GM21367 (cell line): ENCODE measurements at regions not wholly inside any gene's neighbourhood (a gene's known extent, or its start where the extent isn't known, plus 50 kb on each side); places are given as distances from the start of the nearest gene placed in this dataset.

Experiments used
- ATAC-seq: cut with Tn5 transposase; IDR thresholded peaks from one replicate; pipeline ENCODE4 v1.9.1; 2021; ENCODE audit not compliant: unreplicated experiment

DNA sequence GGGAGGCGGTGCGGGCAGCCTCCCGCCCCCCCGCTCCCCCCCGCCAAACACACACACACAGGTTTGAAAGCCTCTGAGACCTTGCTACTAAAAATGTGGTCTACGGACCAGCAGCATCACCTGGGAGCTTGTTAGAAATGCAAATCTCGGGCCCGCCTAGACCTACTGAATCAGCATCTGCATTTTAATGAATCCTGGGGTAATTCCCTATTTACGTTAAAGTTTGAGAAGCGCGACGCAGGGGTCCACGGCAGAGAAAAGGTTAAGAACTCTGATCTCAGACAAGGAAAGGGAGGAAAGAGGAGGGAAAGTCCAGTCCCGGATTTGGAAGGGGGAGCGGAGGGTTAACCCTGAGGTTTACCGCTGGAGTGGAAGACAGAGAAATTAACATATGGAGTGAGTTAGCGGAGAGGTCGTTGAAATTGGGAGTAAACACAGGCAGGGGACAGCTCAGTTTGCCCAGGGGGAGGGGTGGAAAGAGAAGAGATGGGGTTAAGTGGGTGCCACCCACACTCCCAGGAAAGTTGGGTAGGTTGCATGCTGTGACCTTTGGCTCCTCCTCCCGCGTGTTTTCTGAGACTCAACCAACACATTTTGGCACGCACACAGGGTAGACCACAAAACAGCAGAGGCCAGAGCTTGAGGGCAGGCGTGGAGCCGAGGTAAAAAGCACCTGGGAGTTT, 483.6 kb downstream of the BCOR start:
- peak; percentile 77 for ATAC-seq

DNA sequence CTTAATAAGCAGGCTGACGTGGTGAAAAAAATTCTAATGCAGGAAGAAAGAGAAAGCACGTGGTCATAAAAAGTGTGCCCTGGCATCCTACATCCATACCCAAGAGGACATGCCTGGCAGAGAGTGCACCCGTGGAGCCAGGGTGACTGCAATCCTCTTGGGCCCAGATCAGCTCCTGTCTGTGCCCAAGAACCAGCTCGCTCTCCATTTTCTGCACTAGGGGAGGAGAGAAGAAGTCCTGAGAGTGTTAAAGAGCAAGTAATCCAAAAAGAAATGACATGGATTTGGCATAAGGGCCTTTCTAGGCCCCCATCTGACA, 483.1 kb downstream of the BCOR start:
- ATAC-seq: no peak

DNA sequence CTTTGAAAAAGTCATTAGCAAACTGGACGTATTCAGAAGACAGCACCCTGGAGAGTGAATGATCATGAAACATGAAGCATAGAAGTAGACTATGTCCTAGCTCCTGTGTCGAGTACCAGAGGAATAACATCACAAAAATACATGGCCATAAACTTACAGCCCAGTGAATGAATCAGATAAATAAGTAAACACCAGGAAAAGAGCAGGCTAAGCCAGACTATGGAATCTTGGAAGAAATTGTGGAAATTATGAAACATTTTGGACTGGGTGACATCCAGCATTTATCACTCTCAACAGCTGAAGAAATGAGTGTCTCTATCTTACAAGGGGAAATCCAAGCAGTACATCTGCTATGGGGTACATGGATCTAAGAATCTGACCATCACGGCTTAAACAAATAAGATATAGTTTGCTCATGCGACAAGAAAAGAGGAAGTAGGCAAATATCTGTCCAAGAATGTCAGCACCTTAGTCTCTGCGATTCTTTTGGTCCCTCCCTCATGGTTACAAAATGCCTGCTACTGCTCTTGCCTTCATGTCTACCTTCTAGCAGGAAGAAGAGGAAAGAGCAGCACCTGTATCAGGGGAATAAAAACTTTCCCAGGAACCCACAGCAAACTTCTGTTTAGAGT, 481.5 kb downstream of the BCOR start:
- ATAC-seq: no peak

DNA sequence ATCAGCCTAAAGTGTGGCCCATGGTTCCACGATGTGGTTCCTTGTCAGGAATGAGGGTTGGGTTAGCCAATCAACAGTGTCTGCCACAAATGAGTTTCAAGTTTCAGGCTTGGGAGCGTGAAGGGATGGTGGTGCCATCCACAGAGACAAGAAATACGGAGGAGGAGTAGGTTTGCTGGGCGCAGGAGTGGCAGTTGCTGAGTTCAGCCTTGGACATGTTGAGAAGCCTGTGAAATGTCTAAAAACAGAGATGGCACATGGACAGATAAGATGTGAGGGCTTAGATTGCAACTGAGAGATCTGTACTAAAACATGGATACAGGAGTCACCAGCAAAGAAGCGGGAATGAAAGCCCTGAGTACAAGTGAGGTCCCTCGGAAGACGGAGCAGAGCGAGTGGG, 481.0 kb downstream of the BCOR start:
- no peak for ATAC-seq

DNA sequence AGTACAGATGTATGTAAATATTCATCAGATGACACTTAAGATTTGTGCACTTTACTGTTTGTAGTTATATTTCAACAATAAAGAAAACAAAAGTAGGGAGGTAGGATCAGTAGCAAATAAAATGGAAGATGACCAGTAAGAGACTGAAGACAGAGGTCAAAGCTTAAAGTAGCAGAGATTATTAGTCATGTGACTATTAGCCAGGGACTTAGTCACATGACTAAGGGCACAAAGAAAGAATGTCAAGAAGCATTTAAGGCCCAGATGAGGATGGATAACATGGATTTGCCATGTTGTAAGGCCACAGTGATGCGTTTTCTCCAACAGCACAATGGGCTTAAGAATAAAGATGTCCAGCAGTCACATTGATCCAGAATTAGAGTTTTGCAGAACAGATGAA, 479.6 kb downstream of the BCOR start:
- ATAC-seq: no peak

DNA sequence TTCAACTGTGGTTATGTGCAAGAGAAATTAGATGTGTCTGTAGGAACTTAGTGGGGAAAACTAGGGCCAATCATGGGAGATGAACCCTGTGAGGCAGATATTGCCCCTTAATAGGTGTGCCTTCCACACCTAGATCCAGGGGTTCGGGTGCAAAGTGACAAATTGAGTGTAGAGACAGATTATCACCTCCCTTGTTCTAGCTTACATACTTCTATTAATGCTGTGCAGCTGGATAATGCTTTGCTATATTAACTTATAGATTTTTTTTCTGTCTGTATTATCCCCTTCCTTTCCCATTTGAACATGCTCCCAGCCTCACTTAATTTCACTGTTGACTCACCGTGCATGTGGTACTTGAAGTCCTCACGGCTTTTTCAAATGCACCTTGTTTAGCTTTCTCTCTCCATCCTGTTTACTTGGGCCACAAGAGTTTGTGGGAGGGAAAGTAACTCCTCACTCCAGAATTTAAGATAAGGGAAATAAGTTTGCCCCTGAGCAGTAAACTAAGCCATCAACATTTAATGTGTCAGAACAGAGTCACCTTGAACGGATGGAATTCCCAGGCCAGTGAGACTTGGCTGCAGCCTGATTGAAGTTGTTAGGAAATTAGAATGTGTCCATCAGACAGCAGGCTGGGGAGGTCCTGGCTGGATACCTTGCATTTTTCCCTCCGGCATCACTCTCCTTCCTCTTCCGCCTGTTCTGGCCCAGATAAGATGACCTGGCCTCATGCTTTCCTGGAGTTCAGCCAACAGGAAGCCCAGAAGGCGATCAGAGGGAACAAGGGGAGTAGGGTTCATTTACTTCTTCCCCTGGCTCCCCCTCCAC, 478.4 kb downstream of the BCOR start:
- ATAC-seq: no peak

DNA sequence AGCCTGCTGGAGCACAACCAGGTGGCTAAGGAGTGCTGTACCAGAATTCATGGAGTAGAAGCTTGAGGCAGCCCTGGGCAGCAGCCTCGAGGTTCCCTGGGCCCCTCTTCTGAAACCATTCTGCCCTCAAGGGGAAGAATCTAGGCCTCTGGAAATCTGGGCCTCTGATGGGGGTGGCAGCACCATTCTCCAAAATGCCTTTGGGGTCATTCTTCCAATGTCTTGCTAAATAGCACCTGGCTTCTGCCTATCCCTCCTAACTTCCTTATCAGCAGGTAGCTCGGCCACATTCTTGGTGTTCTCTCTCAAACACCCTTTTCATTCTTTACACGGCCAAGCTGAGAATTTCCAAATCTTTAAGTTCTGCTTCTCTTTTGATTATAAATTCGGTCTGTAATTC, 473.6 kb downstream of the BCOR start:
- no peak for ATAC-seq

DNA sequence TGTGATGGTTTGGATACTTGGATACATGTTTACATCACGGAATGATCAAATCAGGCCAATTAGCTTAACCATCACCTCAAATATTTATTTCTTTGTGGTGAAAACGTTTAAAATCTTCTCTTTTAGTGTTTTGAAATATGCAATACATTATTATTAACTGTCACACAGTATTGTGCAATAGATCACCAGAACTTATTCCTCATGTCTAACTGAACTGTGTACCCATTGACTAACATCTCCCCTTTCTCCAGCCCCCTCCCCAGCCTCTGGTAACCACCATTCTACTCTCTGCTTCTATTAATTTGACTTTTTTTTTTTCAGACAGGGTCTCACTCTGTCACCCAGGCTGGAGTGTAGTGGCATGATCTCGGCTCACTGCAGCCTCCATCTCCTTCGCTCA, 471.9 kb downstream of the BCOR start:
- no peak for ATAC-seq

DNA sequence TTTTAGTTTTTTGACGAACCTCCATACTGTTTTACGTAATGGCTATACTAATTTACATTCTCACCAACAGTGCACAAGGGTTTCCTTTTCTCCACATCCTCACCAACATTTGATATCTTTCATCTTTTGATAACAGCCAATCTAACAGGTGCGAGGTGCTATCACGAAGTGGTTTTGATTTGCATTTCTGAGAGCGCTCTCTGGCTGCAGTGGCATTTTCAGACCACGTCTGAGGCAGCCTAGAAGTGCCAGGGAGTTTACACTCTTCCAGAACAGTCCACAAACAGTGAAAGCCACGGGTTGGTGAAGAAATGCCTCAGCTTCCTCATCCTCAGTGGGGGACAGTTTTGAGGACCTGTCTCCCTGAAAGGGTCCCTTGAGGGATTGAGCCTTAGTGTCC, 471.0 kb downstream of the BCOR start:
- ATAC-seq: no peak

DNA sequence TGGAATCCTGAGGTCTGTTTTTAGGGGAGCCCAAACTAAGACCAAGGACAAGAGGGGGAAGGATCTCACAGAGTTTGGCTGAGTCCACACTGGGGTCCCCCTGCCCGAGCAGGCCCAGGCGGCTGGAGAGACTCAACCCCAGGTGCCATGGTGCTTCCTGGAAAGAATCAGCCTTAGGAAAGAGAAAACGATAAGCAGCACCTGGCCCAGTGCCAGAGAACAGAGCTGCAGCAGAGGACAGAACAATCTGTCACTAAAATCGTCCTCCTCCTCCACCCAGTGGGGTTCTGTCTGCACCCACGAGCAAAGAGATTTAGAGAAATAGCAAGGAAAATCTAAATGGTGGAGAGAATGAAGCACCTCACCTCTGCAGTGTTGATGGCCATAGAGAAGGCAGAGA, 470.5 kb downstream of the BCOR start:
- no peak for ATAC-seq

DNA sequence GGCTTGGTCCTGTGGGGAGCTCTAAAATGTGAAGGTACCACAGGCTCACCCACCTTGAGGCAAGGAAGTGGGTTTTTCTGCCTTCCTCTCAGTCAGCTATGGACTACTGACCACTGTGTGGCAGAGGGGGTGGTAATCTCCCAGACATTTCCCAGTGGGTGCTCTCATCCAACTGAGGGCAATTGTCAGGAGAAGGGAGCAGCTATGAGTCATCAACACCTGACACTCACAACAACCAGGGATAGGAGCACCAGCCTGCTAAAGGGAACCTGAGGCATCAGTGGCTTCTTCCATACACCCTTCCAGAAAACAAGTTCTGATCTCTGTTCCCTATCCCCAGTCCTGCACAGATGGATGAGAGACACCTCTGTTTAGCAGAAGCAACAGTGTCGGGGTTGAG, 468.8 kb downstream of the BCOR start:
- no peak for ATAC-seq

DNA sequence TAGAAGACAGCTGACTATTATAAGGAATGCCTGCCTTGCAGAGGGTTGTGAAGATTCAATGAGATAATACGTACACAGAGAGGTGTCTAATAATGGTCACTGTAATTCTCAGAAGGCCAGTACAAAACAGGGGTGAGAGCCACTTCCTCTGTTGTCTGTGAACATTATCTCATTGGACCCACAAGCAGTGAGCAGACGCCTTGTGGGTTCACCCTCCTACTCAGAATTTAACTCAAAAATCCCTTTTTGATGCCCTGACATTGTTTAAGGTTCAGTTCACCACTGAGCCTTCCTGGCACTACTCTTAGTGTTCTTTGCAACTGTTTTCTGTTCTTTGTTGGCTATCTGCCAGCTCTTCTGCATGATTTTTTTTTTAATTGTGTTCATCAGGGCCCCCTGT, 467.4 kb downstream of the BCOR start:
- no peak for ATAC-seq

DNA sequence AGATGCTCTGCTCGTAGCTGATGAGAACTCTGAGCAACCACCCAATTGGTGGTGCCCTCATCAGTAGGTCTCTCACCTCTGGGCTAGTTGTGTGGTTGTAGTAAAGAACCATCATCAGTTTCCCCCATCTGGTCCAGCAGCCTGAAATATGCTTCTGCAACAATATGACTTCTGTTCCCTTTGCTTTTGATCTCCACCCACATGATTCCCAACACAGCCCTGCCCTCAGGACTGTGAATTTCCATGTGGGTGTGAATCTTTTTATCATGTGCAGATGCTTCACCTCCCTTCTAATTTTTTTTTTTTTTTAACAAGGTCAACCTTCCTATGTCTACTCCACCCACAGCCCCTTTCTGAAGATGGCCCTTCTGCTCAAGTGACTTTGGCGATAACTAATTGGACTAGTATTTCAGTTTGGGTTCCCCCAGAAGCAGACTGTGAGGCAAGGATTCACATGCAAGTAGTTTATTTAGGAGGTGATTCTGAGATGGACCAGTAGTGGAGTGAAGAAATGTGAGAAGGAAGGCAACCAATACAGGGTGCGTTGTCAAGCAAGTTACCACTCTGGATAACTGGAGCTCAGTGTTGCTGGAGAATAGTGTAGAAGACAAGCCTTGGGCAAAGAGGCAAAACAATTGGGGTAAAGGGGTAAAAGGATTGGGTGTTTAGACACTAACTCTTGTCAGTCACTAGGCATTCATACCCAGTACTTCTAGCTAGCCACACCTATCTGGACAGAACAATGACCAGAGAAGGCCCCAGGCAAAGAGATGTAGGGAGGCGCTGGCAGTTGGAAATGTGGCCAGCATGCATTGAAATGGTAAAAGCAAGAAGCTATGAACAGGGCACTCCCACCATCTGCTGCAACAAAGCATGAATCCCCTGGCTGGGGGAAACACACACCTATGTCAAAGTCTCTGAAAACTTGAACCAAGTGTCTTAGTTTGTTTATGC, 466.2 kb downstream of the BCOR start:
- ATAC-seq: no peak

DNA sequence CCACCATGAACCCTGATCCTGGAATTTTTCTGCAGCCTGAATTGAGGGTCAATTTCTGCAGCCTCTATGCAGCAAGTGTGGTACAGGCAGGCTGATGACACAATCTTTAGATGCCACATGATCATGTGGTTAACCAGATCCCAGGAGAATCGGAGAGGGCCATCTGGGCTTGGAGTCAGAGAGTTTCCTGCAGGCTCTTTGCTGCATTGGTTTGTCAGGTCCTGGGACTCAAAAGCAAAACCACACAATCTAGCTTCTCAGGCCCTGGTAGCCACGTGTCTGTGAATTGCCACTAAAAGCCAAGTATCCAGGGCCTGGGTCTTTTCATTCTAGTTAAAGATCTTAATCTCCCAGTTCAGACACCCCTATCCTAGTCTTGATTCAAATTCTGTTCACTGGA, 464.5 kb downstream of the BCOR start:
- no peak for ATAC-seq

DNA sequence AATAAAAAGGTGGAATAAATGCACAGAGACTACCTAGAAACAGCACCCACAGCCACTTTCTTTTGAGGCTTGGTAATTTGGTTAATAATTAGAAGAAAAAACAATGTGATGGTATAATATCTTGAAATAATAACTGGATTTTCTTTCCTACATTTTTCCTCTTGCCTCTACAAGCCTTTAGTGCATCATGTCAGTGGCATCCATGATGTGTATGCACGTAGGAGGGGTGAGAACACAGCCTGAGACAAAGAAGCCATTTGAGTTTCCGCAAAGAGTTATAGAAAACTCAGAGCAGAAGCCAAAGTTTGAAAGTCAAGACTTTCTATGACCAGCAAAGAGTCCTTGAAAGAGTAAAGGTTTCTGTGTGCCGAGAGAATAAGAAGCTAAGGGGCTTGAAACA, 461.3 kb downstream of the BCOR start:
- ATAC-seq: no peak

DNA sequence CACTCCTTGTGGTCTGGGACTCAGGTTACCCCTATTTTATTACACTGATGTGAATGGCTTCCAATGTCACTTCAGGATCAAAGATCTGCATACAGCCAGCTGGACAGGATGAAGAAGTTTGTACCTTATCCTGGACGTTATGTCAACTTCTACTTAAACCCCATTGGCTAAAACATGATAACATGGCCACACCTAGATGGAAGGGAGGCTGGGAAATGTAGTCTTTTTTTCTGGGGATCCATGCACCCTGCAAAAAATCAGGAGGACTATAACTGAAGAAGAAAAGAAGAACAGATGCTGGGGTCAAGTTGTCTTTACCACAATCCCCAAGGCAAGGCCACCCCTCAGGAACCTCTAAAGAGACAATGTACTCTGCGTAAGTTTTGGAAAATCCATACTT, 459.2 kb downstream of the BCOR start:
- ATAC-seq: no peak

DNA sequence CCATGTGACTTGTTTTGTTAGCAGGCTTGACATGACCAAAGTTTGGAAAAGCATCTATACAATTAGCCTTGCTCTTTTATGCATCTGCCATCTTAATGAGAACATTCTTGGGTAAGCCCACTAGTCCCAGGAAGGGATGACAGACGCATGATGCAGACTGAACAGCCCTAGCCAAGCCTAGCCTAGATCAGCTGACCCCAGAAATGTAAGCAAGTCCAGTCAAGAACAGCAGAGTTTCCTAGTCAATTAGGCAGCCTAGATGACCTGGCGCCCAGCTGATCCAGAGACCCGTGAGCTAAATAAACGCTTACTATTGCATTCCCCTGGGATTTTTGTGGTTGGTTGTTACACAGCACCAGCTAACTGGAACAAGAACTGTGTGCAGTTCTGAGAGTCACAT, 457.9 kb downstream of the BCOR start:
- ATAC-seq: no peak

DNA sequence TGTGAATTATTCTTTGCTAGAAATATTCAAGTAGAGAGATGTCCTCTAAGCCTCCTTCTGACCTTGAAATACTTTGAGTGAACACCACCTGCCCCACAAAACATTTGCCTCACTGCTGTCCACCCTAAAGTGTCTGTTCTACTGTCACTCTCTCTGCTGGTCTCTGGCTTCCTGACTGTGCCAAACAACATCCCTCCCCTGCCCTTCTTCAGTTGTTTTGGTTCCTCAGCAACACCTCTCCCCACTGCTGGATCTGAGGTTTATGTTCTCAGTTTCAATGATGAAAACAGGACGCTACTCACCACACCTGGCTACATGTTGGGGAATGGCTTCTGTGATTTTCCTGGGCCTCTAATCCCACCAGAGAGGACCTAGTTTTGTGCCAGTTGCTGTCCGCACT, 456.9 kb downstream of the BCOR start:
- no peak for ATAC-seq

DNA sequence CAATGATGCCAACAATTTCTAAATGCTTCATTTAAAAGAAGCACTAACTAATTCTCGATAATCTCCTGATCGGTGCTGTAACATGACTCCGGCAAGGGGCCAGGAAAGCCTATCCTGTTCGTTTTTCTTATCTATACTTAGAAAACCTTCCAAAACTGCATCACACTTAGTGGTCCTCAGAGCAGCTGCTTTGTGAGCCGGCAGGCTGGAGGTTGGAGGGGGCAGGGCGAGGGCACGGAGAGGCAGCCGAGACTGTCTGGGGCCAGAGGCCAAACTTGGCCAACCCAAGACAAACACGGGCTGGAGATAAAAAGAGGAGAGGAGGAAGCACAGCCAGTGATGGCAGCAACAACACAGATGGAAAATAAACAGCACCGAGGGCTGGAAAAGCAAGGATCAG, 455.7 kb downstream of the BCOR start:
- ATAC-seq: no peak

DNA sequence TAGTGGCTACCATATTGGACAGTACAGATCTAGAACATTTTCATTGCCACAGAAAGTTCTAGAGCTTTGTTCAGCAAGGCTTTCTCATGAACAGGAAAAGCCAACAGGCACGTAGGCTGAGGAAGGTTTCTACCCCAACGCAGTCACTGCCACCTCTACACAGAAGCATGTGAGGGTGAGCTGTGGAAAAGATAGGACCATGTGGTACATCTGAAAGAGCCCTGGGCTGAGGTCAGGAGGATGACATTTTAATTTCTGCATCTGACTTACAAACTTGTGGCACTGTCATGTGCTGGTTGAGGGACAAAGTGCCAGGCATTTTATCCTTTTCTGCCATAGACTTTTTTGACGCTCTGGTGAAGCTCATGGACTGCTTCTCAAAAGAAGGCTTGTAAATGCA, 454.2 kb downstream of the BCOR start:
- ATAC-seq: no peak

DNA sequence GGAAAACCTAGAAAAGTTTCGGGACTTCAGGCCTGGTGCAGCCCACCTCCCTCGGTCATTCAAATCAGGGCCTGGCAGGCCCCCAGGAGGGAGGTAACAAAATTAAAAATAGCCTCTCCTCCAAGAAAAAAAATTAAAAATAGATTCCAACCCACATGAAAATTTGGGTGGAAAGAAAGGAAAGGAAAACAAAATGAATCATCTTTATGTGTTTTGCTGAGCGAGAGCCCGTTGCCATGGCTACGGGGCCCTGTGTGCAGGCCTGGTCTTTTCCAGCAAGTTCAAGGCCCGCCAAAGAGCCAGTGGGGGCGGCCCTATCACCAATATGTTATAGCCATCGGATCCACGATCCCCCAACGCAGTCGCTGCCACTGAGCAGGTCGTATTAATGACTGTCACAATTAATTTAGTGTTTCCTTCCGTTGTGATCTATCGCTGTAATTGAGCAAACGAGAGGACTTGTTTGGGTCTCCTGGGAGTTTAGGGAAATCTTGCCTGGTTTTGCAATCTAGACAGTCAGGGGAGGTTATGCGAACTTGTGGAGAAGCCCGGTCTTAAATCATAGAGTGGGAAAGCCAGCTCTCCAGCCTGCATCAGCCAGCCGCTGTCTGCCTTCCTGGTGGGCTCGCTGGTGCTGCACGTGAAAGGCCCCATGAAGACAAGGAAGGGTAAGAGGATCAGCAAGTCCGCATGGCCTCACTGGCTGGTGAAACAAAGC, 452.4 kb downstream of the BCOR start:
- no peak for ATAC-seq
